Activated CD4-positive, alpha-beta T cell treated with anti-CD3 and anti-CD28 coated beads for 36 hours (primary cell): ENCODE measurements at regions not wholly inside any gene's neighbourhood (a gene's known extent, or its start where the extent isn't known, plus 50 kb on each side); places are given as distances from the start of the nearest gene placed in this dataset.

Experiments used
- ATAC-seq: fragments of 200-7000 bp; cut with Tn5 transposase; one replicate; pipeline ENCODE4 v1.10.0; 2021; ENCODE audit warnings: mild to moderate bottlenecking, moderate library complexity
- CTCF ChIA-PET: fragments of 350-600 bp; sonication (Branson Sonifier 250); formaldehyde crosslinking; loops from one replicate; lab custom pipeline; 2021; ENCODE audit warnings: antibody characterized with exemption; lab: Charles Lee
- POLR2A ChIA-PET: fragments of 350-600 bp; sonication (Branson Sonifier 250); formaldehyde crosslinking; loops from one replicate; lab custom pipeline; 2021; ENCODE audit warnings: antibody characterized with exemption, inconsistent platforms; lab: Charles Lee
- DNase-seq: peaks from one replicate; pipeline ENCODE4 v3.0.0-alpha.2; 2020
- H3K27ac Mint-ChIP-seq: one replicate; pipeline ENCODE4 v1.8.0; 2021; ENCODE audit warnings: mixed read lengths
- H3K27me3 Mint-ChIP-seq: one replicate; pipeline ENCODE4 v1.8.0; 2021; ENCODE audit warnings: mixed read lengths
- H3K36me3 Mint-ChIP-seq: one replicate; pipeline ENCODE4 v1.8.0; 2021; ENCODE audit warnings: low read depth, mixed read lengths
- H3K4me1 Mint-ChIP-seq: one replicate; pipeline ENCODE4 v1.8.0; 2021; ENCODE audit warnings: mixed read lengths
- H3K4me3 Mint-ChIP-seq: one replicate; pipeline ENCODE4 v1.8.0; 2021; ENCODE audit warnings: mild to moderate bottlenecking, moderate library complexity, mixed read lengths
- H3K9me3 Mint-ChIP-seq: one replicate; pipeline ENCODE4 v1.8.0; 2021; ENCODE audit warnings: low read depth, mixed read lengths
- intact Hi-C, 2 experiments: fragments of 100-400 bp; cut with DNase I in 1 of 2; cut with micrococcal nuclease in 1 of 2; formaldehyde crosslinking; loops; one replicate each; pipeline versions ENCODE4 v1.14.2 to v1.15.1; 2022 to 2024; cut with DNase I, micrococcal nuclease

- POLR2A ChIA-PET: no interaction called here
- Mint-ChIP-seq H3K4me1 (no peaks in the 10 kb centered on the region), H3K27ac (no peak overlapping the region), H3K9me3 (no peaks in the 10 kb centered on the region), H3K36me3 (no peaks in the 10 kb centered on the region), H3K27me3 (no peaks in the 10 kb centered on the region), H3K4me3 (no peak overlapping the region)
- ATAC-seq (no peak), DNase-seq (no peak)
- CTCF ChIA-PET: interaction anchor here (1.3 kb wide), 1 partner anchor 21 kb away, joined by 3 read pairs; no protein-coding TSS in a partner anchor
- intact Hi-C loops: no loop called here
These were observed 470.4 kb downstream of the CDH26 start for GRCh38 chr20:60428651-60429050.

GRCh38 chr20:60430516-60431001 lies 472.3 kb downstream of the CDH26 start:
- no peaks in the 10 kb centered on the region for H3K4me1 Mint-ChIP-seq
- ChIA-PET CTCF (no interaction called here), POLR2A (no interaction called here)
- no peak overlapping the region for H3K27ac Mint-ChIP-seq
- H3K36me3 Mint-ChIP-seq: no peaks in the 10 kb centered on the region
- no peak overlapping the region for H3K4me3 Mint-ChIP-seq
- DNase-seq (no peak), ATAC-seq (no peak)
- intact Hi-C loops: no loop called here
- H3K27me3 Mint-ChIP-seq: peaks cover 5% of the 10 kb centered on the region
- no peaks in the 10 kb centered on the region for H3K9me3 Mint-ChIP-seq

- intact Hi-C loops: no loop called here
- no peak overlapping the region for H3K27ac Mint-ChIP-seq
- H3K27me3 Mint-ChIP-seq: peaks cover 5% of the 10 kb centered on the region
- DNase-seq: no peak
- no peak overlapping the region for H3K4me3 Mint-ChIP-seq
- H3K9me3 Mint-ChIP-seq: no peaks in the 10 kb centered on the region
- no peaks in the 10 kb centered on the region for H3K4me1 Mint-ChIP-seq
- no peaks in the 10 kb centered on the region for H3K36me3 Mint-ChIP-seq
- no peak for ATAC-seq
- ChIA-PET CTCF (no interaction called here), POLR2A (no interaction called here)
These were observed 473.1 kb downstream of the CDH26 start for GRCh38 chr20:60431349-60431748.

- Mint-ChIP-seq H3K4me3 (no peak overlapping the region), H3K9me3 (peaks cover 6% of the 10 kb centered on the region), H3K4me1 (no peaks in the 10 kb centered on the region), H3K27ac (no peak overlapping the region), H3K27me3 (peaks cover 6% of the 10 kb centered on the region), H3K36me3 (no peaks in the 10 kb centered on the region)
- intact Hi-C loops: no loop called here
- DNase-seq (no peak), ATAC-seq (no peak)
- POLR2A ChIA-PET: no interaction called here
- CTCF ChIA-PET: no interaction called here
These were observed 479.2 kb downstream of the CDH26 start for GRCh38 chr20:60437418-60437817.

- no peaks in the 10 kb centered on the region for H3K4me1 Mint-ChIP-seq
- DNase-seq: no peak
- POLR2A ChIA-PET: no interaction called here
- CTCF ChIA-PET: interaction anchor here (0.7 kb wide), 1 partner anchor 389 kb away, joined by 3 read pairs; no protein-coding TSS in a partner anchor
- no peak overlapping the region for H3K4me3 Mint-ChIP-seq
- no peak overlapping the region for H3K27ac Mint-ChIP-seq
- no peaks in the 10 kb centered on the region for H3K9me3 Mint-ChIP-seq
- ATAC-seq: no peak
- intact Hi-C loops: no loop called here
- peaks cover 9% of the 10 kb centered on the region for H3K27me3 Mint-ChIP-seq
- H3K36me3 Mint-ChIP-seq: no peaks in the 10 kb centered on the region
These were observed 488.3 kb downstream of the CDH26 start for GRCh38 chr20:60446267-60447111.

- H3K27ac Mint-ChIP-seq: no peak overlapping the region
- DNase-seq (no peak), ATAC-seq (no peak)
- H3K9me3 Mint-ChIP-seq: no peaks in the 10 kb centered on the region
- CTCF ChIA-PET: no interaction called here
- peaks cover 6% of the 10 kb centered on the region for H3K27me3 Mint-ChIP-seq
- no peak overlapping the region for H3K4me3 Mint-ChIP-seq
- no peaks in the 10 kb centered on the region for H3K4me1 Mint-ChIP-seq
- POLR2A ChIA-PET: no interaction called here
- intact Hi-C loops: no loop called here
- no peaks in the 10 kb centered on the region for H3K36me3 Mint-ChIP-seq
These were observed 489.5 kb downstream of the CDH26 start for GRCh38 chr20:60447703-60448102.

- Mint-ChIP-seq H3K9me3 (no peaks in the 10 kb centered on the region), H3K4me1 (no peaks in the 10 kb centered on the region), H3K27me3 (peaks cover 4% of the 10 kb centered on the region), H3K4me3 (no peak overlapping the region), H3K27ac (no peak overlapping the region), H3K36me3 (no peaks in the 10 kb centered on the region)
- ChIA-PET CTCF (interaction anchor here (0.6 kb wide), 1 partner anchor 128 kb away, joined by 3 read pairs; no protein-coding TSS in a partner anchor), POLR2A (no interaction called here)
- ATAC-seq (no peak), DNase-seq (no peak)
- intact Hi-C loops: no loop called here
These were observed 495.4 kb downstream of the CDH26 start for GRCh38 chr20:60453388-60454246.

- DNase-seq (no peak), ATAC-seq (no peak)
- Mint-ChIP-seq H3K4me1 (no peaks in the 10 kb centered on the region), H3K4me3 (no peak overlapping the region), H3K27me3 (peaks cover 7% of the 10 kb centered on the region), H3K36me3 (no peaks in the 10 kb centered on the region), H3K27ac (no peak overlapping the region), H3K9me3 (no peaks in the 10 kb centered on the region)
- POLR2A ChIA-PET: no interaction called here
- intact Hi-C loops: no loop called here
- CTCF ChIA-PET: interaction anchor here (0.6 kb wide), 1 partner anchor 564 kb away, joined by 4 read pairs; no protein-coding TSS in a partner anchor
These were observed 496.3 kb downstream of the CDH26 start for GRCh38 chr20:60454491-60454890.

- H3K4me1 Mint-ChIP-seq: no peaks in the 10 kb centered on the region
- intact Hi-C loops: no loop called here
- no peaks in the 10 kb centered on the region for H3K9me3 Mint-ChIP-seq
These were observed 497.0 kb downstream of the CDH26 start for GRCh38 chr20:60455272-60455671.

GRCh38 chr20:60459212-60459611 lies 501.0 kb downstream of the CDH26 start:
- ATAC-seq: no peak
- no peak for DNase-seq
- no peaks in the 10 kb centered on the region for H3K9me3 Mint-ChIP-seq
- H3K4me3 Mint-ChIP-seq: no peak overlapping the region
- intact Hi-C loops: no loop called here
- no peaks in the 10 kb centered on the region for H3K36me3 Mint-ChIP-seq
- POLR2A ChIA-PET: no interaction called here
- H3K27ac Mint-ChIP-seq: no peak overlapping the region
- CTCF ChIA-PET: no interaction called here
- H3K27me3 Mint-ChIP-seq: peaks cover 7% of the 10 kb centered on the region
- H3K4me1 Mint-ChIP-seq: no peaks in the 10 kb centered on the region

More at GRCh38 chr20:60455272-60455671, 497.0 kb downstream of the CDH26 start:
- H3K27me3 Mint-ChIP-seq: peaks cover 7% of the 10 kb centered on the region
- DNase-seq (no peak), ATAC-seq (no peak)
- ChIA-PET POLR2A (no interaction called here), CTCF (no interaction called here)
- H3K4me3 Mint-ChIP-seq: no peak overlapping the region
- H3K36me3 Mint-ChIP-seq: no peaks in the 10 kb centered on the region
- H3K27ac Mint-ChIP-seq: no peak overlapping the region

- no peaks in the 10 kb centered on the region for H3K36me3 Mint-ChIP-seq
- POLR2A ChIA-PET: no interaction called here
These were observed 503.8 kb downstream of the CDH26 start for GRCh38 chr20:60461993-60462392.

More at GRCh38 chr20:60461993-60462392, 503.8 kb downstream of the CDH26 start:
- Mint-ChIP-seq H3K9me3 (no peaks in the 10 kb centered on the region), H3K4me3 (no peak overlapping the region), H3K27me3 (peaks cover 9% of the 10 kb centered on the region), H3K4me1 (no peaks in the 10 kb centered on the region), H3K27ac (no peak overlapping the region)
- intact Hi-C loops: no loop called here
- ATAC-seq: no peak
- CTCF ChIA-PET: no interaction called here
- DNase-seq: no peak
